ENCODE measurements at regions not wholly inside any gene's neighbourhood (a gene's known extent, or its start where the extent isn't known, plus 50 kb on each side); places are given as distances from the start of the nearest gene placed in this dataset.

DNA sequence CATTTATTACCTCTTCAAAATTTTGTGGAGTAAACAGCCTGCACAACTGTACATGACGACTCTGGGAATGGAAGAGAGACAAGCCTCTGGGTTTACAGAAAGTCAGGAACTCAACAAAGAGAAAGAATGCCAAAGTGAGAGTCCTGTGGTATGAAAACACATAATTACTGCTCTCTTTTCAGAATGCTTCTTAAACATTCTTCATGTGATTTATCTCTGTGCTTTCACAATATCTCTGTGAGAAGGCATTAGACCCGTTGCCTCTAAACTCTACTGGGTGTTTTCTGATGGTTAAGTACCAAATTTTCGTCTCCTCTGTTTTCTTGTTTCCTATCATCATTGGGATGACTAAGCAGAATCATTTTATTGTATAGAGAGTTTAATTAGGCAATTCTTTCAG, 966.6 kb upstream of the SLIT2 start:
- no peak for TF ChIP-seq SIN3A (IDR thresholded peaks at IDR 0.05; ENCODE audit: low read depth, low read length)
- WGBS (ENCODE audit: insufficient coverage, insufficient replicate concordance, low lambda C conversion rate, missing lambda C conversion rate), result 0% methylated on average over 3 of the region's 3 CpGs
- SMC1A ChIA-PET (ENCODE audit: uncharacterized antibody, unreplicated experiment), result no interaction called here

DNA sequence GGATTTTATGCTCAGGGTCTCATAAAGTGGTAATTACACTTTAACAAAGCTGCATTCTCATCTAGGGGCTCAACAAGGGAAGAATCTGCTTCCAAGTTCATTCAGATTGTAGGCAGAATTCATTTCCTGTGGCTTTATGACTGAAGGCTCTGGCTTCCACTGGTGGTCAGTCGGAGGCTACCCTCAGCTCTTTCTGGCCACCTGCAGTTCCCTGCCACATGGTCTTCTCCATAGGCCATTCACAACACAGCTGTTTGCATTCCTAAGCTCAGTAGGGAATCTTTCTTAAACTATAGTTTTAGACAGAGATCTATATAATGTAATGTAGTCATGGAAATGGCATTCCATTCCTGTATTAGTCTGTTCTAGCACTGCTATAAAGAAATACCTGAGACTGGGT, 973.0 kb upstream of the SLIT2 start:
- intact Hi-C loops (cut with micrococcal nuclease; ENCODE audit: unreplicated experiment), result no loop called here
- RAD21 ChIA-PET (ENCODE audit: unreplicated experiment), result no interaction called here
- Histone ChIP-seq H2AFZ (ENCODE audit: control insufficient read depth, low read depth, low read length) (no peak overlapping the region), H3K79me2 (ENCODE audit: control insufficient read depth, insufficient read depth, low read length) (no peaks in the 10 kb centered on the region), H4K20me1 (ENCODE audit: control insufficient read depth, insufficient read depth) (no peaks in the 10 kb centered on the region), H3K4me3 (no peak overlapping the region), H3K36me3 (ENCODE audit: control insufficient read depth in 2 of 2, insufficient read depth in 2 of 2, low read length in 1 of 2) (no peaks in the 10 kb centered on the region), H3K27me3 (replicated peaks in 1 of 2; ENCODE audit: control insufficient read depth in 2 of 2, insufficient read depth in 2 of 2, low read length in 1 of 2) (no peaks in the 10 kb centered on the region), H3K9me3 (replicated peaks; ENCODE audit: control insufficient read depth, insufficient read depth, low read length) (no peaks in the 10 kb centered on the region), H3K4me2 (ENCODE audit: control insufficient read depth, insufficient read depth) (no peak overlapping the region), H3K9ac (ENCODE audit: control insufficient read depth, insufficient read depth, low read length) (no peak overlapping the region), H3K4me1 (ENCODE audit: control insufficient read depth, insufficient read depth, low read length) (no peaks in the 10 kb centered on the region), H3K27ac (ENCODE audit: control insufficient read depth, insufficient read depth) (no peak overlapping the region)
- TF ChIP-seq, protein P1, sequence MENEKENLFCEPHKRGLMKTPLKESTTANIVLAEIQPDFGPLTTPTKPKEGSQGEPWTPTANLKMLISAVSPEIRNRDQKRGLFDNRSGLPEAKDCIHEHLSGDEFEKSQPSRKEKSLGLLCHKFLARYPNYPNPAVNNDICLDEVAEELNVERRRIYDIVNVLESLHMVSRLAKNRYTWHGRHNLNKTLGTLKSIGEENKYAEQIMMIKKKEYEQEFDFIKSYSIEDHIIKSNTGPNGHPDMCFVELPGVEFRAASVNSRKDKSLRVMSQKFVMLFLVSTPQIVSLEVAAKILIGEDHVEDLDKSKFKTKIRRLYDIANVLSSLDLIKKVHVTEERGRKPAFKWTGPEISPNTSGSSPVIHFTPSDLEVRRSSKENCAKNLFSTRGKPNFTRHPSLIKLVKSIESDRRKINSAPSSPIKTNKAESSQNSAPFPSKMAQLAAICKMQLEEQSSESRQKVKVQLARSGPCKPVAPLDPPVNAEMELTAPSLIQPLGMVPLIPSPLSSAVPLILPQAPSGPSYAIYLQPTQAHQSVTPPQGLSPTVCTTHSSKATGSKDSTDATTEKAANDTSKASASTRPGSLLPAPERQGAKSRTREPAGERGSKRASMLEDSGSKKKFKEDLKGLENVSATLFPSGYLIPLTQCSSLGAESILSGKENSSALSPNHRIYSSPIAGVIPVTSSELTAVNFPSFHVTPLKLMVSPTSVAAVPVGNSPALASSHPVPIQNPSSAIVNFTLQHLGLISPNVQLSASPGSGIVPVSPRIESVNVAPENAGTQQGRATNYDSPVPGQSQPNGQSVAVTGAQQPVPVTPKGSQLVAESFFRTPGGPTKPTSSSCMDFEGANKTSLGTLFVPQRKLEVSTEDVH (IDR thresholded peaks at IDR 0.05; ENCODE audit: low read depth, partially characterized antibody), result no peak
- TF ChIP-seq RCOR1 (conservative IDR thresholded peaks at IDR 0.05; ENCODE audit: low read depth, low read length), result no peak
- TF ChIP-seq ZSCAN29 (IDR thresholded peaks at IDR 0.05), result no peak
- TF ChIP-seq, protein P2, sequence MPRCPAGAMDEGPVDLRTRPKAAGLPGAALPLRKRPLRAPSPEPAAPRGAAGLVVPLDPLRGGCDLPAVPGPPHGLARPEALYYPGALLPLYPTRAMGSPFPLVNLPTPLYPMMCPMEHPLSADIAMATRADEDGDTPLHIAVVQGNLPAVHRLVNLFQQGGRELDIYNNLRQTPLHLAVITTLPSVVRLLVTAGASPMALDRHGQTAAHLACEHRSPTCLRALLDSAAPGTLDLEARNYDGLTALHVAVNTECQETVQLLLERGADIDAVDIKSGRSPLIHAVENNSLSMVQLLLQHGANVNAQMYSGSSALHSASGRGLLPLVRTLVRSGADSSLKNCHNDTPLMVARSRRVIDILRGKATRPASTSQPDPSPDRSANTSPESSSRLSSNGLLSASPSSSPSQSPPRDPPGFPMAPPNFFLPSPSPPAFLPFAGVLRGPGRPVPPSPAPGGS (IDR thresholded peaks at IDR 0.05; ENCODE audit: borderline replicate concordance, insufficient read depth, low read depth, low read length, poor library complexity, severe bottlenecking), result no peak
- TF ChIP-seq LARP7 (IDR thresholded peaks at IDR 0.05), result no peak
- TF ChIP-seq ZNF217 (IDR thresholded peaks at IDR 0.05), result no peak
- TF ChIP-seq KDM1A (IDR thresholded peaks at IDR 0.05; ENCODE audit: borderline replicate concordance), result no peak
- TF ChIP-seq, protein P3, sequence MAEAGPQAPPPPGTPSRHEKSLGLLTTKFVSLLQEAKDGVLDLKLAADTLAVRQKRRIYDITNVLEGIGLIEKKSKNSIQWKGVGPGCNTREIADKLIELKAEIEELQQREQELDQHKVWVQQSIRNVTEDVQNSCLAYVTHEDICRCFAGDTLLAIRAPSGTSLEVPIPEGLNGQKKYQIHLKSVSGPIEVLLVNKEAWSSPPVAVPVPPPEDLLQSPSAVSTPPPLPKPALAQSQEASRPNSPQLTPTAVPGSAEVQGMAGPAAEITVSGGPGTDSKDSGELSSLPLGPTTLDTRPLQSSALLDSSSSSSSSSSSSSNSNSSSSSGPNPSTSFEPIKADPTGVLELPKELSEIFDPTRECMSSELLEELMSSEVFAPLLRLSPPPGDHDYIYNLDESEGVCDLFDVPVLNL (IDR thresholded peaks at IDR 0.05; ENCODE audit: low read depth, low read length), result no peak
- no peak for TF ChIP-seq NRF1 (conservative IDR thresholded peaks at IDR 0.05; ENCODE audit: low read depth, low read length)
- CTCF ChIA-PET, result no interaction called here
- 29% methylated on average over 1 of the region's 1 CpG for whole genome bisulfite sequencing (ENCODE audit: insufficient coverage, insufficient replicate concordance, low lambda C conversion rate, missing lambda C conversion rate)
- FAIRE-seq (no peak), DNase-seq (ENCODE audit: low read depth, low spot score) (no peak), ATAC-seq (no peak)
- in situ Hi-C loops (cut with MboI), result no loop called here
- POLR2A ChIA-PET, result no interaction called here
- no TSS peak for BruUV-seq (replicated peaks)
- SMC1A ChIA-PET (ENCODE audit: uncharacterized antibody, unreplicated experiment), result no interaction called here

More for the DNA sequence above, 966.6 kb upstream of the SLIT2 start:
- ChIA-PET RAD21 (ENCODE audit: unreplicated experiment) (no interaction called here), POLR2A (no interaction called here), CTCF (no interaction called here)
- Histone ChIP-seq H3K36me3 (ENCODE audit: control insufficient read depth in 2 of 2, insufficient read depth in 2 of 2, low read length in 1 of 2) (no peaks in the 10 kb centered on the region), H3K27me3 (replicated peaks in 1 of 2; ENCODE audit: control insufficient read depth in 2 of 2, insufficient read depth in 2 of 2, low read length in 1 of 2) (no peaks in the 10 kb centered on the region), H3K4me3 (no peak overlapping the region), H3K9me3 (replicated peaks; ENCODE audit: control insufficient read depth, insufficient read depth, low read length) (no peaks in the 10 kb centered on the region), H3K4me1 (ENCODE audit: control insufficient read depth, insufficient read depth, low read length) (no peaks in the 10 kb centered on the region), H3K4me2 (ENCODE audit: control insufficient read depth, insufficient read depth) (no peak overlapping the region), H2AFZ (ENCODE audit: control insufficient read depth, low read depth, low read length) (no peak overlapping the region), H3K27ac (ENCODE audit: control insufficient read depth, insufficient read depth) (no peak overlapping the region), H3K9ac (ENCODE audit: control insufficient read depth, insufficient read depth, low read length) (no peak overlapping the region), H4K20me1 (ENCODE audit: control insufficient read depth, insufficient read depth) (no peaks in the 10 kb centered on the region), H3K79me2 (ENCODE audit: control insufficient read depth, insufficient read depth, low read length) (no peaks in the 10 kb centered on the region)
- no peak for FAIRE-seq
- no peak for ATAC-seq
- no peak for DNase-seq (ENCODE audit: low read depth, low spot score)
- intact Hi-C loops (cut with micrococcal nuclease; ENCODE audit: unreplicated experiment) (no loop called here), in situ Hi-C loops (cut with MboI) (no loop called here)
- no TSS peak for BruUV-seq (replicated peaks)

Data from GM12878 (cell line).